ENCODE measurements at regions not wholly inside any gene's neighbourhood (a gene's known extent, or its start where the extent isn't known, plus 50 kb on each side); places are given as distances from the start of the nearest gene placed in this dataset.
"Not testable (repeated sequence)": the region's sequence is repeated elsewhere in the genome, so short reads cannot be mapped to it uniquely, and the experiment has no call there.

- DNase-seq (ENCODE audit: low read depth), result no peak
These were observed 92.8 kb downstream of the ADCYAP1 start for GRCh38 chr18:997499-997898.

GRCh38 chr18:998936-999335 lies 94.3 kb downstream of the ADCYAP1 start:
- DNase-seq (ENCODE audit: low read depth), result no peak

GRCh38 chr18:1002653-1003178 lies 98.0 kb downstream of the ADCYAP1 start:
- DNase-seq (ENCODE audit: low read depth), result no peak

- no peak for DNase-seq (ENCODE audit: low read depth)
These were observed 98.8 kb downstream of the ADCYAP1 start for GRCh38 chr18:1003499-1003898.

- no peak for DNase-seq (ENCODE audit: low read depth)
These were observed 101.6 kb downstream of the ADCYAP1 start for GRCh38 chr18:1006304-1006703.

GRCh38 chr18:1006965-1007364 lies 102.3 kb downstream of the ADCYAP1 start:
- DNase-seq (ENCODE audit: low read depth), result no peak

GRCh38 chr18:1011349-1011748 lies 106.7 kb downstream of the ADCYAP1 start:
- no peak for DNase-seq (ENCODE audit: low read depth)

GRCh38 chr18:1012775-1013174 lies 108.1 kb downstream of the ADCYAP1 start:
- no peak for DNase-seq (ENCODE audit: low read depth)

- no peak for DNase-seq (ENCODE audit: low read depth)
These were observed 109.3 kb downstream of the ADCYAP1 start for GRCh38 chr18:1013951-1014350.

- DNase-seq (ENCODE audit: low read depth), result no peak
These were observed 109.8 kb downstream of the ADCYAP1 start for GRCh38 chr18:1014509-1014908.

- no peak for DNase-seq (ENCODE audit: low read depth)
These were observed 110.4 kb downstream of the ADCYAP1 start for GRCh38 chr18:1014951-1015624.

- no peak for DNase-seq (ENCODE audit: low read depth)
These were observed 111.1 kb downstream of the ADCYAP1 start for GRCh38 chr18:1015777-1016176.

GRCh38 chr18:1017227-1018058 lies 112.8 kb downstream of the ADCYAP1 start:
- no peak for DNase-seq (ENCODE audit: low read depth)

GRCh38 chr18:1018181-1018681 lies 113.6 kb downstream of the ADCYAP1 start:
- DNase-seq (ENCODE audit: low read depth), result no peak

- no peak for DNase-seq (ENCODE audit: low read depth)
These were observed 114.5 kb downstream of the ADCYAP1 start for GRCh38 chr18:1019191-1019590.

GRCh38 chr18:1020731-1021344 lies 116.2 kb downstream of the ADCYAP1 start:
- no peak for DNase-seq (ENCODE audit: low read depth)

GRCh38 chr18:1026930-1027329 lies 122.3 kb downstream of the ADCYAP1 start:
- DNase-seq (ENCODE audit: low read depth), result no peak

GRCh38 chr18:1033092-1033491 lies 128.4 kb downstream of the ADCYAP1 start:
- not testable (repeated sequence) for DNase-seq (ENCODE audit: low read depth)

- DNase-seq (ENCODE audit: low read depth), result no peak
These were observed 130.3 kb downstream of the ADCYAP1 start for GRCh38 chr18:1034971-1035370.

- no peak for DNase-seq (ENCODE audit: low read depth)
These were observed 132.3 kb downstream of the ADCYAP1 start for GRCh38 chr18:1036926-1037325.

GRCh38 chr18:1037776-1038175 lies 133.1 kb downstream of the ADCYAP1 start:
- no peak for DNase-seq (ENCODE audit: low read depth)

- DNase-seq (ENCODE audit: low read depth), result no peak
These were observed 134.8 kb downstream of the ADCYAP1 start for GRCh38 chr18:1039421-1039820.

- DNase-seq (ENCODE audit: low read depth), result not testable (repeated sequence)
These were observed 138.4 kb downstream of the ADCYAP1 start for GRCh38 chr18:1043039-1043438.

All from activated gamma-delta T cell treated with anti-CD3 and anti-CD28 coated beads, Interleukin-2, amount 50 U/mL, for 16 hours (primary cell).